ENCODE measurements at regions not wholly inside any gene's neighbourhood (a gene's known extent, or its start where the extent isn't known, plus 50 kb on each side); places are given as distances from the start of the nearest gene placed in this dataset.
"Not testable (repeated sequence)": the region's sequence is repeated elsewhere in the genome, so short reads cannot be mapped to it uniquely, and the experiment has no call there.

DNA sequence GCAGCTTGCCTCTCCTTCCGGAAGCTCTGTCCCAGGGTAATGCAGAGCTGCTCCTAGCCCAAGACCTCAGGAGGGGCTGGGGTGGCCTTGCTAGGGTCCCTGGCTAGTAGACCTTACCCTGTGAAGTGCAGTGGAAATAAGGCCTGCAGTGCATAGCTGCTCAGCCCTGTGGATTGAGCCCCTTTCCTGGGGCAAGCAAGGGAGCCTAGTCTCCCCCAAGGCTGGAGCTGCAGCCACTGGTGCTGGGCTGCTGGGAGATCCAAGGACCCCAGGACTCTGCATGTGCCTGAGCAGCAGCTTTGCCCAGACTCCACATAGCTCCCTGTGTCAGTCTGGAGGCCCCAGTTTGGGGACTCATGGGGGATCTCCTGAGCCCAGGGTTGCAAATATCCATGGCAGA lies 57.9 kb downstream of the FANCF start:
- FAIRE-seq: no peak
- DNase-seq (ENCODE audit: extremely low spot score, insufficient read length, low read depth): no peak

DNA sequence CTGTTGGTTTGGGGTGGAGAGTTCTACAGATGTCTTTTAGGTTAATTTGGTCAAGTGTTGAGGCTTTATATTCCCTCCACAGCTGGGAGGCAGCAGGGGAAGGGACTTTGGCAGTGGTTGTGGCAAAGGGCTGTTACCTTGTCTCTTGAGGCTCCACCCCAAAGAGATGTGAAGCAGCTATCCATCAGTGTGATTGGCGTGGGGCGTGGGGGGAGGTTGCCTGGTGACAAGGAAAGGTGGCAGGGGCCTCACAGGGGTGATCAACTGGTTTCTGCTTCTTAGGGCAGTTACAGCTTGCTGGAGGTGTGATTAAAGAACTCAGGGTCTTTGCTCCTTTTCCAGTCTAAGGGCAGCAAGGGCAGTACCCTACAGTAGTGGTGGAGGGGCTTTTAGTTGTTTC lies 59.3 kb downstream of the FANCF start:
- DNase-seq (ENCODE audit: extremely low spot score, insufficient read length, low read depth) (no peak), FAIRE-seq (no peak)

DNA sequence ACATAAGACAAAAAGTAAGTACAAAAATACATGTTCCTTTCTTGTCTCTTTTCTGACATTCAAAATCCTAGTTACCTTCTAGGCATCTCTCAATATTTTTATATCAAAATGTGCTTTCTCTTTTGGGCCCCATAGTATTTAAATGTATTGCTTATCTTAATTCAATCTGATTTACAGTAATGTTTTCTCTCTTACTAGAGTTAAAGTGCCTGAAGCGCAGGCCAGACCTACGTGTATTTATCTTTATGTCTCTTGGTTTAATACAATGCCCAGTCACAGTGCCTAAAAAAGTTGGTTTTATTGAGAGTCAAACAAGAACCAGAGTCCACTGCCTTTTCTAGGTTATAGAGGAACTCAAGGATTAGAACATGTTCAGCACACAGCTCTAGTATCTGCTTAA lies 64.3 kb downstream of the FANCF start:
- DNase-seq (ENCODE audit: extremely low spot score, insufficient read length, low read depth) (no peak), FAIRE-seq (no peak)

DNA sequence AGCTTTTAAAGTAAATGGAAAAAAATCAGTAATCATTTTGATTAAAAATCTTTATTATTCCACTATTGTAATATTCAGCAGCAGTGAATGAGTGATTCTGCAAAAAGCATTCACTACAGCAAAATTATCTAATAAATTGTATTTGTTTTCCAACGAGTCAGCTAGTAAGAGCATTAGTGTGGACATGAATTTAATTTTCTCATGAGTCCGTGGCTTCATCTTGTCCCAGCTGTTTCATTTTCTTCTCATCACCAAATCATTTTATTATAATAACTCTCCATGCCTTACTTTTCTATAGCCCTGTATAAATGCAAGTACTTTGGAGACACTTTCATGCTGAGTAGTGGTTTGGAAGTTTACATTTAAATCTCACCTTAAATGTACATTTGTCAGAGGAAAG lies 66.2 kb downstream of the FANCF start:
- FAIRE-seq (no peak), DNase-seq (ENCODE audit: extremely low spot score, insufficient read length, low read depth) (no peak)

DNA sequence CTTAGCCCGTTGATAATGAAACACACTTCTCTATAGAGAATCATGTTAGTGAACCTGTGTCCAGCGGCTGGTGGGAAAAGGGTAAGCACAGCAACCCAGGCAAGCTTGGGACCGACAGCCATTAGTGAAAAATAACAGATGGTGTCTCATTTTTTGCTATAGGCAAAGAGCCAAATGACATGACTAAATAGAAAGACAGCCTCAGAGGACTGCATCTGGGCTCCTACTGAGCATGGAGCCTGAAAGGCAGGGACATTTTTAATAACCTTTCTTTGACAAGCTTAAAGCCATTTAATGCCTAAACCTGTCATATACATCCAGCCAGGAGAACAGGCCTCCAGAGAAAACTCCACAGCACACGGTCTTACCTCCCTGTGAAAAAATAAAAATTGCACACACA lies 67.0 kb downstream of the FANCF start:
- no peak for DNase-seq (ENCODE audit: extremely low spot score, insufficient read length, low read depth)
- FAIRE-seq: no peak

- no peak for FAIRE-seq
- no peak for DNase-seq (ENCODE audit: extremely low spot score, insufficient read length, low read depth)
Measured at GRCh38 chr11:22556381-22556780, 69.2 kb downstream of the FANCF start.

DNA sequence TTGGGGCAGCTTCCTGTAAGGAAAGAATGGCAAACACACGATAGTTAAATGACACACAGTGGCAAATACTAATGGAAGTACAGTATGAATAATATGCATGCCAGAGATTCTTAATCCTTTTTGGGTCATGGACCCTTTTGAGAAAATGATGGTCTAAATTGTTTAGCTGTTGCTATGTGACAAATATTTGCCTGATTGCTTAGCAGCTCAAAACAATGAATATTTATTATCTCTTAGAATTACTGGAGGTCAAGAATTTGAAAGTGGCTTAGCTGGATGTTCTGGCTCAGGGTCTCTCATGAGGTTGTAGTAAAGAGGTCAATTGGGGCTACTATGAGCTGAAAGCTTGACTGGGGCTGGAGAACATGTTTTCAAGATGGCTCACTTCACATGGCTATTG lies 69.7 kb downstream of the FANCF start:
- no peak for DNase-seq (ENCODE audit: extremely low spot score, insufficient read length, low read depth)
- no peak for FAIRE-seq

DNA sequence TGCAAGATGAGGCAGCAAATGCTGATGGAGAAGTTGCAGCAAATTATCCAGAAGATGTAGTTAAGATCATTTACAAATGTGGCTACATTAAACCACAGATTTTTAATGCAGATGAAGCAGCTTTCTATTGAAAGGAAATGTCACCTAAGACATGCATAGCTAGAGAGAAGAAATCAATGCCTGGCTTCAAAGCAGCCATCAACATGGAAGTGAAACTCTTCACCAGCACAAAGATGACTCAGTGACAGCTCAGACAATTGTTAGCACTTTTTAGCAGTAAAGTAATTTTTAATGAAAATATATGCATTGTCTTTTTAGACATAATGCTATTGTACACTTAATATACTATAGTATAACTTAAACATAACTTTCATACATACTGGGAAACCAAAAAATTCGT lies 71.4 kb downstream of the FANCF start:
- peak; percentile 82 for FAIRE-seq
- DNase-seq (ENCODE audit: extremely low spot score, insufficient read length, low read depth): no peak

- no peak for FAIRE-seq
Measured at GRCh38 chr11:22552885-22553284, 72.7 kb downstream of the FANCF start.

DNA sequence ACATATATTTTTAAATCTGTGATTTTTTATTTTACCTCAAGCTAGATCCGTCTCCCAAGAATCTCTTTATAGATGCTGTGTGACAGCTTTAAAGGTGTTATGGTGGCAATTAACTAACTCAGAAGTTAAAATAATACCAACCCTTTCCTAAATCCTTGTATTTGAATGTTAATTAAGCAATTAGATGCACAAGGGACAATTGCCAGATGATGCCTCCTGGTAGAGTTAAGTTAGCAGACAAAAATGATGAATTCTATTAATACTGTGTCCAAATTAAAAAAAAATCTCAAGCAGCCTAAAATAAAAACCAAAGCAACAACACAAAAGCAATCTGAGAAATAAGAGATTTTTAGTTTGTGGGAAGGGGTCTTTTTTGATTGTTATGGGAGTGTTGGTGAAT lies 78.9 kb downstream of the FANCF start:
- no peak for FAIRE-seq
- DNase-seq (ENCODE audit: extremely low spot score, insufficient read length, low read depth): no peak

More at GRCh38 chr11:22552885-22553284, 72.7 kb downstream of the FANCF start:
- DNase-seq (ENCODE audit: extremely low spot score, insufficient read length, low read depth): no peak

- DNase-seq (ENCODE audit: extremely low spot score, insufficient read length, low read depth) (no peak), FAIRE-seq (no peak)
Measured at GRCh38 chr11:22543261-22543660, 82.4 kb downstream of the FANCF start.

DNA sequence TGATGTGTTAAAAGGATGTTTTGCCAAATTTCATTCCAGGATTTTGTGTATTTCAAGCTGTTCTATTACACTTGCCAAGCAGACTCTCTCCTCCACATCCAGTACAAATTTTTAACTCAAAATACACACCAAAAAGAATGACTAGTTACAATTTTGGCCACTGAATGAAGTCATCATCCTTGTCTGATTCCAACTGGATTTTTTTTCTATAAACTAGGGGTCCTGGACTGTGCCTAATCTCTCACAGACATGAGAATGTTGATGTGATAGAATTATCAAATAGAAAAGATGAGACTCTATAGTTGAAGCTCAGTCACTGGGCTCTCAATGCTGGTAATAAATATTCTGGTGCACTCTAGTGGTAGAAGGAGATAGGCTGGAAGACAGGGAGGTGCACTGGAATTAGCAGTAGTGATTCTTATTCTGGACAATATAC lies 85.8 kb downstream of the FANCF start:
- no peak for DNase-seq (ENCODE audit: extremely low spot score, insufficient read length, low read depth)
- no peak for FAIRE-seq

DNA sequence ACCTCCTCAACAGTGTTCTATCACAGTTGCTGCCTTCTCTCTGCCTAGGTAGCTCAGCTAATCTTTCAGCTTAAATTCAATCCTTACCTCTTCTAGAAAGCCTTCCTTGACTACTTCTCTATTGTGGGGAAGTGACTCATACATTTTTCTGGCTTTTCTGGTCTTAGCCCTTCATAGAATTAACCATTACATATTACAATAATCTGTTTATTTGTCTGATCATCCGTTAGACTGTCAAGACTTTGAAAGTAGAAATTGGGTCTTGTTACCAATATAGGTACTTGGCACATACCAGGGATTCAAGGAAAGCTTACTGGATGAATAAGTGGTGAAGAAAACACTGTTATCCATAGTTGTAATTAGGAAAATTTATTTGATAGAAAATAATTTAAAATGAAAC lies 89.6 kb downstream of the FANCF start:
- DNase-seq (ENCODE audit: extremely low spot score, insufficient read length, low read depth) (no peak), FAIRE-seq (no peak)

DNA sequence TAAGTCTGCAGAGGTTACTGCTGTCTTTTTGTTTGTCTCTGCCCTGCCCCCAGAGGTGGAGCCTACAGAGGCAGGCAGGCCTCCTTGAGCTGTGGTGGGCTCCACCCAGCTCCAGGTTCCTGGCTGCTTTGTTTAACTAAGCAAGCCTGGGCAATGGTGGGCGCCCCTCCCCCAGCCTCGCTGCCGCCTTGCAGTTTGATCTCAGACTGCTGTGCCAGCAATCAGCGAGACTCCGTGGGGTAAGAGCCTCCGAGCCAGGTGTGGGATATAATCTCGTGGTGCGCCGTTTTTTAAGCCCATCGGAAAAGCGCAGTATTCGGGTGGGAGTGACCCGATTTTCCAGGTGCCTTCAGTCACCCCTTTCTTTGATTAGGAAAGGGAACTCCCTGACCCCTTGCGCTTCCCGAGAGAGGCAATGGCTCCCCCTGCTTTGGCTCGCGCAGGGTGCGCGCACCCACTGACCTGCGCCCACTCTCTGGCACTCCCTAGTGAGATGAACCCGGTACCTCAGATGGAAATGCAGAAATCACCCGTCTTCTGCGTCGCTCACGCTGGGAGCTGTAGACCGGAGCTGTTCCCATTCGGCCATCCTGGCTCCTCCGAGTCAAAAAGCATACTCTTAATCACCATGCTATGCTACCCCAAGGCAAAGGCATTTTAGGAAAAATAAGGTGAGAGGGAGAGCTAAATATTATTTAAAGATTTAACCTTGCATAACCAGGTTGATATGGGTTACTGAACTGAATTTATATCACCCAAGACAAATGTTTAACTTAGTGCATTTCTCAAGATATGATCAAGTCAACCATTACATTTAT lies 96.8 kb downstream of the FANCF start:
- not testable (repeated sequence) for FAIRE-seq; DNase-seq (ENCODE audit: extremely low spot score, insufficient read length, low read depth)

GRCh38 chr11:22522225-22522624 lies 103.4 kb downstream of the FANCF start:
- no peak for DNase-seq (ENCODE audit: extremely low spot score, insufficient read length, low read depth)
- FAIRE-seq: no peak

DNA sequence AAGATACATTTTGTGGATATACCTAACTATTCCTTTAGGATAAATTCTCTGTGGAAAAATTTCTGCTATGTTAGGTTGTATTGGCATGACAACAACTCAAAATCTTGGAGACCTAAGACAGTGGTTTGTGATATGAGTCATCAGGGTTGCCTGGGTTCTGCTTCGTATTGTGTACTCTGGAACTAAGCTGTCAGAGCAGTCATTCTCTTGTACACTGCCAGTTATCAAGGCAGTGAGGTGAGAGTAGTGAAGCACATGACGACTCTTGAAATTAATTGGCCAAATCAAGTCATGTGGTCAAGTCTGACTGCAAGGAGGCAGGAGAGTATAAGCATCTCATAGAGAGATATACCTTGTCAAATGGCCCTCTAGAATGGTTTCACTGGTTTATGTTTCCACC lies 104.4 kb downstream of the FANCF start:
- no peak for FAIRE-seq
- DNase-seq (ENCODE audit: extremely low spot score, insufficient read length, low read depth): no peak

DNA sequence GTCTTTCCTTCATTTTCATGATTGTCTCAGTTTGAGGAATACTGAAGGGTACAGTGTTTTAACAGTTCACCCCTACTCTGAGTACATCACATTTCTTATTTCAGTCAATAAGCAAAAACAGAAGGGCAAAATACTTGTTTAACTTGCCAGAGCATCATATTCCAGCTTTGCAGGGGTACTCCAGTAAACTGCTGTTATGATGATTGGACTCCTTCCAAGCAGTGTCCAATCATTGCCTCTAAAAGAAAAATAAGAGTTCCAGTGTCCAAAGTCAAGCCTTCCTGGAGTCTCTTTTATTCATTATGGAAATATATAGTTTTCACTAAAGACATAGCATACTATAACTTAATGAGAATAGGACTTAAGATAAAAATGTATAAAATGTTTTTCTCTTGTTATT lies 105.1 kb downstream of the FANCF start:
- DNase-seq (ENCODE audit: extremely low spot score, insufficient read length, low read depth): no peak
- no peak for FAIRE-seq

DNA sequence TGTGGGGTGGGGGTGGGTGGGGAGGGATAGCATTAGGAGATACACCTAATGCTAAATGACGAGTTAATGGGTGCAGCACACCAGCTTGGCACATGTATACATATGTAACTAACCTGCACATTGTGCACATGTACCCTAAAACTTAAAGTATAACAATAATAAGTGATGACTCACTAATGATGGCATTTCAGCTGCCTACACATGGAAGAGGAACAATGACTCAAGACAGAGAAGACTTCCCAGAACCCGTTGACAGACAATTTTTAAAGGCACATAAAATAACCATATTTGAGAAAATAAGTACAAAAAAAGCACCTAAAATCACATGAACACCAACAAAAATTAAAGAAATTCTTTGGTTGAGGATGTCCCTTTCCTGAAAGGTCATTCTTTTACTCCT lies 107.3 kb downstream of the FANCF start:
- FAIRE-seq; DNase-seq (ENCODE audit: extremely low spot score, insufficient read length, low read depth): not testable (repeated sequence)

GRCh38 chr11:22516111-22516510 lies 109.5 kb downstream of the FANCF start:
- DNase-seq (ENCODE audit: extremely low spot score, insufficient read length, low read depth): no peak
- FAIRE-seq: no peak

DNA sequence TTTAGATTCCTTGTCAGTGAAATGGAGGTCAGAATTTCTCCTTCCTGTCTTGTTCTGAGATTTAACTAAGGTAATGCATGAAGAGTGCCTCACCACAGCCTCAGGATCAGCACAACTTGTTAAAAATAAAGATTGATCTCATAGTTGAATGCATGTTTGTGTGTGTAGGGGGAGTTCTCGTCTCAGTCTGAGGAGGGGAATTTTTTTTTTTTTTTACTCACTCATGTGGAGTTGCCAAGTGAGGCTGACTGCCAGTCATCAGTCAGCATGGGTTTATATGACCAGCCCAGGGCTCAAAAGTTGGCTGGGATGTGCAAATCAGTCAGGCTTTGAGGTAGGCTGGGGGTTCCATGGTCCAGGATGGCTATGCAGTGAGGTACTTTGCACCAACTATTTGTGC lies 113.2 kb downstream of the FANCF start:
- no peak for FAIRE-seq
- no peak for DNase-seq (ENCODE audit: extremely low spot score, insufficient read length, low read depth)

DNA sequence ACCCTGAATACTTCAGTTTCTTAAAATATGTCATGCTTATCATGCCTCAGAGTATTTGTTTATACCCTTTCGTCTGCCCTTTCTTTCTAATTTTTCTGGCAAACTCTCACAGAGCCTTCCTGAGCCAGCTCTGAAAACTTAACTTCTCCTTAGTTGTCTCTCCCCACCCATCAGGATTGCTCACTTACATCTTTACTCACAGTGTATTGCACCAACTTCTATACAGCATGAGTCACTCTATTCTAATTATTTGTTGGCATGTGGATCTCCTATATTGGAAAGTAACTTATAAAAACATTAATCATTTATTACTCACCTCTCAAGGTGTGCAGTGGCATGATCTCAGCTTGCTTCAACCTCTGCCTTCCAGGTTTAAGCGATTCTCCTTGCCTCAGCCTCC lies 114.9 kb downstream of the FANCF start:
- no peak for FAIRE-seq
- no peak for DNase-seq (ENCODE audit: extremely low spot score, insufficient read length, low read depth)

DNA sequence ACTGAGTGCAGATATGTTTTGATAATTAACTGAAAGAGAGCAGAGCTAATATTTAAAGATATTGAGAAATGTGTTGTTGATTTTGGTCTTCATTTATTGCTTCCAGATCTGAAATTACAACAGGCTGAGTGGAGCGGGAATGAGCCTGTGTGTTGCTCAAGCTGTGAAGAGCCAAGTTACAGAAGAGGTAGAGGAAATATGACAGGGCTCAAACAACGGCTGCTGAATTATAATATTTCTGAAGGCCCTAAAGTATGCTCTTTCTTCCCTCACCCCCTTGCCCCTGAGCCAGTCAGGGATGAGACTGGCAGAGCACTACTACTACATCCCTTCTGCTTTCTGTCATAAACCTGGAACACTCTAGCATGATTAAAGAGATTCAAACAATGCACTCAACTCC lies 115.6 kb downstream of the FANCF start:
- DNase-seq (ENCODE audit: extremely low spot score, insufficient read length, low read depth) (no peak), FAIRE-seq (no peak)
